Chondrocyte (in vitro differentiated cells): ENCODE measurements at regions not wholly inside any gene's neighbourhood (a gene's known extent, or its start where the extent isn't known, plus 50 kb on each side); places are given as distances from the start of the nearest gene placed in this dataset.

Source experiments
- DNase-seq: peaks from one replicate; pipeline ENCODE4 v3.0.0; 2021; ENCODE audit warnings: mixed read lengths, low spot score
- H3K27ac Mint-ChIP-seq: one replicate; pipeline ENCODE4 v1.8.0; 2021; ENCODE audit warnings: mild to moderate bottlenecking, moderate library complexity, mixed read lengths; ENCODE audit not compliant: unreplicated experiment
- H3K27me3 Mint-ChIP-seq: 2 replicates; pipeline ENCODE4 v1.8.0; 2021; ENCODE audit warnings: low read depth, mixed read lengths
- H3K36me3 Mint-ChIP-seq: 2 replicates; pipeline ENCODE4 v1.8.0; 2021; ENCODE audit warnings: low read depth, mixed read lengths
- H3K4me1 Mint-ChIP-seq: 2 replicates; pipeline ENCODE4 v1.8.0; 2021; ENCODE audit warnings: low read depth, mild to moderate bottlenecking, mixed read lengths
- H3K4me3 Mint-ChIP-seq: one replicate; pipeline ENCODE4 v1.8.0; 2021; ENCODE audit warnings: mild to moderate bottlenecking, moderate library complexity, mixed read lengths; ENCODE audit not compliant: unreplicated experiment
- H3K9me3 Mint-ChIP-seq: 2 replicates; pipeline ENCODE4 v1.8.0; 2021; ENCODE audit warnings: low read depth, mixed read lengths
- TF ChIP-seq, protein P1 (sequence below): fragments of 200-600 bp; sonication (generic); IDR thresholded peaks from 2 replicates; pipeline ENCODE4 v1.5.0; 2021; ENCODE audit warnings: antibody characterized with exemption, mild to moderate bottlenecking, moderate library complexity

DNA sequence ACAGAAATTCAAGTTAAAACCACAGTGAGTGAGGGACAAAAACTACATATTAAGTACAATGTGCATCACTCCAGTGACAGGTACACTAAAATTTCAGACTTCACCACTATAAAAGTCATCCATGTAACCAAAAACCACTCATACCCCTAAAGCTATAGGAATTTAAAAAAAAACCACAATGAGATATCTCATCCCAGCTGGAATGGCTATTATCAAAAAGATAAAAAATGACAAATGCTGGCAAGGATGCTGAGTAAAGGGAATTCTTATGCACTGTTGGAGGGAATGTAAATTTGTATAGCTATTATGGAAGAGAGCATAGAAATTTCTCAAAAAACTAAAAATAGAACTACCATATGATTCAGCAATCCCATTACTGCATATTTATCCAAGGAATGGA is 171.1 kb downstream of the HHIP start:
- H3K27me3 Mint-ChIP-seq, result no peaks in the 10 kb centered on the region
- no peak overlapping the region for H3K4me3 Mint-ChIP-seq
- H3K27ac Mint-ChIP-seq, result no peak overlapping the region
- H3K36me3 Mint-ChIP-seq, result peaks cover 3% of the 10 kb centered on the region
- DNase-seq, result no peak
- peaks cover 22% of the 10 kb centered on the region for H3K4me1 Mint-ChIP-seq
- TF ChIP-seq, protein P1, sequence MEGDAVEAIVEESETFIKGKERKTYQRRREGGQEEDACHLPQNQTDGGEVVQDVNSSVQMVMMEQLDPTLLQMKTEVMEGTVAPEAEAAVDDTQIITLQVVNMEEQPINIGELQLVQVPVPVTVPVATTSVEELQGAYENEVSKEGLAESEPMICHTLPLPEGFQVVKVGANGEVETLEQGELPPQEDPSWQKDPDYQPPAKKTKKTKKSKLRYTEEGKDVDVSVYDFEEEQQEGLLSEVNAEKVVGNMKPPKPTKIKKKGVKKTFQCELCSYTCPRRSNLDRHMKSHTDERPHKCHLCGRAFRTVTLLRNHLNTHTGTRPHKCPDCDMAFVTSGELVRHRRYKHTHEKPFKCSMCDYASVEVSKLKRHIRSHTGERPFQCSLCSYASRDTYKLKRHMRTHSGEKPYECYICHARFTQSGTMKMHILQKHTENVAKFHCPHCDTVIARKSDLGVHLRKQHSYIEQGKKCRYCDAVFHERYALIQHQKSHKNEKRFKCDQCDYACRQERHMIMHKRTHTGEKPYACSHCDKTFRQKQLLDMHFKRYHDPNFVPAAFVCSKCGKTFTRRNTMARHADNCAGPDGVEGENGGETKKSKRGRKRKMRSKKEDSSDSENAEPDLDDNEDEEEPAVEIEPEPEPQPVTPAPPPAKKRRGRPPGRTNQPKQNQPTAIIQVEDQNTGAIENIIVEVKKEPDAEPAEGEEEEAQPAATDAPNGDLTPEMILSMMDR, result no peak
- H3K9me3 Mint-ChIP-seq, result peaks cover 24% of the 10 kb centered on the region

DNA sequence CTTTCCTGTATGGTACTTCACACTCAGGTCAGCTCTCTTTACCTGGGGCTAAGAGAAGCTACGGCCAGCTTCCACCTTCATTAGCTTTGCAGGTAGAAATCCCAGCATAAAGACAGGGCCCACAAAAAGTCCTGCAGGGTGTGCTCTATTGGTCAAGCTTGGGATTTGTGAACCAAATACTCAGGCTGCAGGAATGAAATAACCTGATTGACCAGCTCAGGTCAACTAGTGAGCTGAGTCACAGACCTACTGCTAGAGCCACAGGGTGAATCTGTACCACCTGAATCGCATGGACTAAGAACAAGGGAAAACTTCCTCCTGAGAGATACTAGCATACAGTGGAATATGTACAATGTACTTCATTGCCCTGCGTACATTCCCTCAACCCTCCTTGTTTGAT is 172.2 kb downstream of the HHIP start:
- peaks cover 17% of the 10 kb centered on the region for H3K9me3 Mint-ChIP-seq
- H3K27ac Mint-ChIP-seq, result no peak overlapping the region
- no peak overlapping the region for H3K4me3 Mint-ChIP-seq
- no peaks in the 10 kb centered on the region for H3K36me3 Mint-ChIP-seq
- DNase-seq, result no peak
- peaks cover 22% of the 10 kb centered on the region for H3K4me1 Mint-ChIP-seq
- TF ChIP-seq, protein P1, result no peak
- H3K27me3 Mint-ChIP-seq, result no peaks in the 10 kb centered on the region

DNA sequence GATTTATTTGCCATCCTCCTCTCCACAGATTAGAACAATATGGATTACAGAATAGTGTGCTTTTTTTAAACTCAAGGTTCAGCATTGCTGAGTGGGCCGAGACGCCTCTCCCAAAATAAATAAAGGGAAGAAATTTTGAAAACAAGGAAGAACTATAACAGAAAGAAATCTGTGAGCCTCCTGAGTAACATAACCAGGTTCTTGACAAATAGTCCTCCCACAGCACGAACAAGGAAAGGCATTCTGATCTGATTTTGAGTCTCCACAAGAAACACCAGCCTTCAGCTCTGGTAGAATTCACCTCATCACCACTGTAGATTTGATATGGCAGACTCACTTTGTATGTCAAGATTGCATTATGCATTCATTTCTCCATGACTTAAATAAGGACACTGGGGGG is 173.6 kb downstream of the HHIP start:
- H3K27ac Mint-ChIP-seq, result no peak overlapping the region
- no peak overlapping the region for H3K4me3 Mint-ChIP-seq
- H3K4me1 Mint-ChIP-seq, result peaks cover 22% of the 10 kb centered on the region

DNA sequence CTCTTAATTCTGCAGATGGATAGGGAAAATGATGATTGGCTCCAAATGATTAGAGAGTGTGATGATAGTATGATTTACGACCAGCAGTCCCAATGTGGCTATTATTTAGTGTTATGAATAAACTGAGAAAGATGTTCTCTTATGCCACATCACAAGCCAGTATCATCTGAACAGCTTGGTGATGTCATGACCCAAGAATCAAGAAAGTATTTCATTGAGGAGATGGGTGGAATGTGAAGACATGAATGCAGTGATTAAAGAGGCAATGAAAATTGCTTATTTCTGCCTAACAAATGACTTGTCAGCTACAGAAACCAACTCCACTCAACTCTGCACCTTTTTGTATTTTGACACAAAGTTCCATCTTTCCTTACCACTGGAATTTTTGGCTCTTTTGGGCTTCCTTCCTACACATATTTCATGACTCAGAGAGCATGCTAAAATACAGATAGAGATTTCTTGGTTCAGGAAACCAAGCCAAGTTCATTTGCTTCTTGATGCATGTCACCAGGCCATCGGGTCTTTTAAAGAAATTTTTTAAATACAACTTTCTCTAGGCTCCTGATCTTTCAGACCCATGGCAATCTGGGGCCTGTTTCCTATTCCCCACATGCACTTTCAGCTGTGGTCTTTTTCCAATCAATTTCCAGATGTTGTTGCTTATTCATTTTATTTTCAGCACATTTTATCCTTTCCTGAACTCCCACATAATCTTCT is 174.2 kb downstream of the HHIP start:
- H3K4me1 Mint-ChIP-seq, result peaks cover 22% of the 10 kb centered on the region
- H3K27me3 Mint-ChIP-seq, result no peaks in the 10 kb centered on the region
- peak overlapping the region; percentile 19 for H3K27ac Mint-ChIP-seq
- no peaks in the 10 kb centered on the region for H3K36me3 Mint-ChIP-seq
- TF ChIP-seq, protein P1, result no peak
- H3K9me3 Mint-ChIP-seq, result peaks cover 5% of the 10 kb centered on the region
- H3K4me3 Mint-ChIP-seq, result no peak overlapping the region
- no peak for DNase-seq

More for the DNA sequence above, 173.6 kb downstream of the HHIP start:
- TF ChIP-seq, protein P1, result no peak
- H3K27me3 Mint-ChIP-seq, result no peaks in the 10 kb centered on the region
- peaks cover 10% of the 10 kb centered on the region for H3K9me3 Mint-ChIP-seq
- no peaks in the 10 kb centered on the region for H3K36me3 Mint-ChIP-seq
- no peak for DNase-seq

DNA sequence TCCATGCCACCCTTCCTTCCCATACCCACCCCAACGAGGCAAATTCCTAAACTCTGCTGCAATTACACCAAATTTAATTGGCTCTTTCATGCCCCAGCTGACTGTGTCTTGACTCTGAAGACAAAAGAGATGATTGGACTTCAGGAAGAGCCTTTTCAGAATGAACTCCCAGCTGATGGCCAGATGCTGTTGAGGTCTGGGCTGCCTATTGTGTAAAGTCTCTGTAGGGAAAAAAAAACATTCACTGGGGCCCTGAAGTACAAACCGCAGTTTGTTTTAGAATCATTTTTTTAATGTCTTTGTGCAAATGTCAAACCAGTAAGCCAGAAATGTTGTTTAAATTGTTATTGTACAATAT is 174.8 kb downstream of the HHIP start:
- peak overlapping the region; percentile 19 for H3K27ac Mint-ChIP-seq

More for the DNA sequence above, 174.8 kb downstream of the HHIP start:
- DNase-seq, result no peak
- TF ChIP-seq, protein P1, result no peak
- Mint-ChIP-seq H3K9me3 (peaks cover 3% of the 10 kb centered on the region), H3K4me1 (peaks cover 22% of the 10 kb centered on the region), H3K4me3 (no peak overlapping the region), H3K36me3 (no peaks in the 10 kb centered on the region), H3K27me3 (no peaks in the 10 kb centered on the region)
